GM18868 (cell line): ENCODE measurements at regions not wholly inside any gene's neighbourhood (a gene's known extent, or its start where the extent isn't known, plus 50 kb on each side); places are given as distances from the start of the nearest gene placed in this dataset.
"Not testable (repeated sequence)": the region's sequence is repeated elsewhere in the genome, so short reads cannot be mapped to it uniquely, and the experiment has no call there.

Experiments
- ATAC-seq: cut with Tn5 transposase; IDR thresholded peaks from one replicate; pipeline ENCODE4 v1.9.1; 2021; ENCODE audit warnings: mild to moderate bottlenecking, moderate library complexity; ENCODE audit not compliant: unreplicated experiment

- no peak for ATAC-seq
Observed at GRCh38 chr2:150859877-150860276, 372.4 kb upstream of the RND3 start.

- no peak for ATAC-seq
Observed at GRCh38 chr2:150859162-150859561, 371.7 kb upstream of the RND3 start.

- no peak for ATAC-seq
Observed at GRCh38 chr2:150858382-150858781, 370.9 kb upstream of the RND3 start.

GRCh38 chr2:150856596-150857281, 369.3 kb upstream of the RND3 start:
- no peak for ATAC-seq

GRCh38 chr2:150853263-150853662, 365.8 kb upstream of the RND3 start:
- ATAC-seq, result no peak

GRCh38 chr2:150850641-150851040, 363.2 kb upstream of the RND3 start:
- no peak for ATAC-seq

GRCh38 chr2:150847578-150847977, 360.1 kb upstream of the RND3 start:
- no peak for ATAC-seq

- no peak for ATAC-seq
Observed at GRCh38 chr2:150846691-150847090, 359.2 kb upstream of the RND3 start.

GRCh38 chr2:150832686-150833085, 345.2 kb upstream of the RND3 start:
- ATAC-seq, result no peak

- ATAC-seq, result no peak
Observed at GRCh38 chr2:150824118-150824517, 336.7 kb upstream of the RND3 start.

- ATAC-seq, result no peak
Observed at GRCh38 chr2:150817422-150817821, 330.0 kb upstream of the RND3 start.

GRCh38 chr2:150812664-150813367, 325.3 kb upstream of the RND3 start:
- ATAC-seq, result no peak

- no peak for ATAC-seq
Observed at GRCh38 chr2:150812066-150812465, 324.6 kb upstream of the RND3 start.

GRCh38 chr2:150811259-150811855, 323.9 kb upstream of the RND3 start:
- ATAC-seq, result peak; percentile 89

- no peak for ATAC-seq
Observed at GRCh38 chr2:150809103-150809502, 321.6 kb upstream of the RND3 start.

- ATAC-seq, result no peak
Observed at GRCh38 chr2:150806336-150806735, 318.9 kb upstream of the RND3 start.

- ATAC-seq, result no peak
Observed at GRCh38 chr2:150803689-150804398, 316.4 kb upstream of the RND3 start.

GRCh38 chr2:150802635-150803034, 315.2 kb upstream of the RND3 start:
- ATAC-seq, result no peak

- ATAC-seq, result not testable (repeated sequence)
Observed at GRCh38 chr2:150796236-150796635, 308.8 kb upstream of the RND3 start.

GRCh38 chr2:150792780-150793300, 305.4 kb upstream of the RND3 start:
- no peak for ATAC-seq

- ATAC-seq, result no peak
Observed at GRCh38 chr2:150791567-150791966, 304.1 kb upstream of the RND3 start.
